ENCODE measurements at regions not wholly inside any gene's neighbourhood (a gene's known extent, or its start where the extent isn't known, plus 50 kb on each side); places are given as distances from the start of the nearest gene placed in this dataset.

DNA sequence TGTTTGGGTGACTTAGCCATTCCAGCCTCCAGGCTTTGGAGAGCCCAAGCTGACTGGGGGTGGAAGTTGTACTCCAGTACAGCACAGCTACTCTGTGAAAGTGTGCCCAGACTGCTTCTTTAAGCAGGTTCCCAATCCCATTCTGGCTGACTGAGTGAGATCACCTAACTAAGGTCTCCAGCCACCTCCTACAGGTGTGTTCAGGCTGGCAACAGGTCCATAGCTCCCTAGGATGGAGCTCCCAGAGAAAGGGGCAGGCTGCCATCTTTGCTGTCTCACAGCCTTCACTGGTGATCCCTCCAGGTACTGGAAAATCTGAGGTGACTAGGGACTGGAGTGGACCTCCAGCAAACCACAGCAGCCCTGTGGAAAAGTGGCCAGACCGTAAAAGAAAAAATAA is 445.3 kb upstream of the KCNMB2 start:
- TF ChIP-seq CTCF (IDR thresholded peaks at IDR 0.05) (no peak), EZH2 (IDR thresholded peaks at IDR 0.05; ENCODE audit: borderline replicate concordance, insufficient read depth, low read depth, low read length, poor library complexity, severe bottlenecking) (no peak)
